ENCODE measurements at regions not wholly inside any gene's neighbourhood (a gene's known extent, or its start where the extent isn't known, plus 50 kb on each side); places are given as distances from the start of the nearest gene placed in this dataset.

- TF ChIP-seq POLR2AphosphoS5 (IDR thresholded peaks at IDR 0.05; ENCODE audit: low read depth, low read length) (no peak), POLR2A (IDR thresholded peaks at IDR 0.05; ENCODE audit: low read depth, low read length) (no peak), TAF1 (IDR thresholded peaks at IDR 0.05; ENCODE audit: borderline replicate concordance, low read depth, low read length) (no peak)
Observed at GRCh38 chr11:26105762-26106423, 226.0 kb upstream of the ANO3 start.
